IPS DF 6.9 (cell line): ENCODE measurements at regions not wholly inside any gene's neighbourhood (a gene's known extent, or its start where the extent isn't known, plus 50 kb on each side); places are given as distances from the start of the nearest gene placed in this dataset.
A peak's percentile ranks its signal among the peaks of the same experiment; 100 is the strongest.

Experiments
- DNase-seq: peaks from one replicate; pipeline ENCODE4 v3.0.0-alpha.2; 2013; ENCODE audit warnings: low read depth, low spot score
- H3K27ac ChIP-seq: one replicate; pipeline ENCODE4 v1.5.1; 2013; ENCODE audit warnings: low read length, control low read depth
- H3K27me3 ChIP-seq: 2 replicates; pipeline ENCODE4 v1.6.1; 2013; ENCODE audit warnings: mild to moderate bottlenecking, low read length; ENCODE audit not compliant: control insufficient read depth, insufficient read depth
- H3K36me3 ChIP-seq: 2 replicates; pipeline ENCODE4 v1.6.1; 2013; ENCODE audit warnings: low read length; ENCODE audit not compliant: control insufficient read depth, insufficient read depth
- H3K4me1 ChIP-seq: 2 replicates; pipeline ENCODE4 v1.6.1; 2013; ENCODE audit warnings: low read length; ENCODE audit not compliant: control insufficient read depth, insufficient read depth
- H3K4me3 ChIP-seq: 2 replicates; pipeline ENCODE4 v1.5.1; 2013; ENCODE audit warnings: mild to moderate bottlenecking, low read length
- H3K9me3 ChIP-seq: 2 replicates; pipeline ENCODE4 v1.6.1; 2013; ENCODE audit warnings: low read length, inconsistent platforms; ENCODE audit not compliant: control insufficient read depth, insufficient read depth
- WGBS: extraction: QIAGEN DNeasy Blood & Tissue Kit; methylation state at CpG from one replicate; pipeline ENCODE4 v1.1.7; 2013; ENCODE audit warnings: mixed read lengths, missing lambda C conversion rate; ENCODE audit not compliant: insufficient read length, insufficient coverage; 5-methylcytosine and 5-hydroxymethylcytosine counted together

- WGBS: no CpG with 5 or more reads among the region's 9 CpGs
- DNase-seq: no peak
- no peaks in the 10 kb centered on the region for H3K9me3 ChIP-seq
- H3K27ac ChIP-seq: no peak overlapping the region
- no peaks in the 10 kb centered on the region for H3K36me3 ChIP-seq
- no peaks in the 10 kb centered on the region; the same call in 1 of the 2 replicates for H3K4me1 ChIP-seq
- no peak overlapping the region for H3K4me3 ChIP-seq
- H3K27me3 ChIP-seq: no peaks in the 10 kb centered on the region
Measured at GRCh38 chr3:161852744-161853143, 356.1 kb downstream of the OTOL1 start.

- no CpG with 5 or more reads among the region's 7 CpGs for WGBS
- Histone ChIP-seq H3K4me3 (no peak overlapping the region), H3K27me3 (no peaks in the 10 kb centered on the region), H3K36me3 (no peaks in the 10 kb centered on the region), H3K4me1 (no peaks in the 10 kb centered on the region; the same call in 1 of the 2 replicates), H3K9me3 (no peaks in the 10 kb centered on the region), H3K27ac (no peak overlapping the region)
- peak; percentile 29 for DNase-seq
Measured at GRCh38 chr3:161854232-161854771, 357.7 kb downstream of the OTOL1 start.

- no CpG with 5 or more reads among the region's 4 CpGs for WGBS
- Histone ChIP-seq H3K4me1 (no peaks in the 10 kb centered on the region), H3K36me3 (no peaks in the 10 kb centered on the region), H3K9me3 (no peaks in the 10 kb centered on the region), H3K4me3 (no peak overlapping the region), H3K27ac (no peak overlapping the region), H3K27me3 (no peaks in the 10 kb centered on the region)
- DNase-seq: no peak
Measured at GRCh38 chr3:161859057-161859456, 362.4 kb downstream of the OTOL1 start.

- H3K36me3 ChIP-seq: no peaks in the 10 kb centered on the region
- H3K27me3 ChIP-seq: no peaks in the 10 kb centered on the region
- no peaks in the 10 kb centered on the region for H3K9me3 ChIP-seq
- no CpG with 5 or more reads among the region's 4 CpGs for WGBS
- H3K4me1 ChIP-seq: no peaks in the 10 kb centered on the region
- DNase-seq: no peak
- H3K4me3 ChIP-seq: no peak overlapping the region
- H3K27ac ChIP-seq: no peak overlapping the region
Measured at GRCh38 chr3:161859865-161860450, 363.4 kb downstream of the OTOL1 start.

GRCh38 chr3:161863775-161864174 lies 367.2 kb downstream of the OTOL1 start:
- H3K9me3 ChIP-seq: no peaks in the 10 kb centered on the region
- no peak overlapping the region for H3K27ac ChIP-seq
- H3K4me1 ChIP-seq: no peaks in the 10 kb centered on the region
- no peaks in the 10 kb centered on the region for H3K27me3 ChIP-seq
- DNase-seq: no peak
- H3K4me3 ChIP-seq: no peak overlapping the region
- H3K36me3 ChIP-seq: no peaks in the 10 kb centered on the region
- WGBS: no CpG with 5 or more reads among the region's 1 CpG

- Histone ChIP-seq H3K4me3 (no peak overlapping the region), H3K27ac (no peak overlapping the region), H3K4me1 (no peaks in the 10 kb centered on the region), H3K9me3 (no peaks in the 10 kb centered on the region), H3K36me3 (no peaks in the 10 kb centered on the region), H3K27me3 (no peaks in the 10 kb centered on the region)
- no peak for DNase-seq
- WGBS: no CpG with 5 or more reads among the region's 1 CpG
Measured at GRCh38 chr3:161866176-161866575, 369.6 kb downstream of the OTOL1 start.

- no peak overlapping the region for H3K4me3 ChIP-seq
- no peak overlapping the region for H3K27ac ChIP-seq
- H3K27me3 ChIP-seq: no peaks in the 10 kb centered on the region
- no peaks in the 10 kb centered on the region for H3K4me1 ChIP-seq
- WGBS: no CpG with 5 or more reads among the region's 1 CpG
- H3K9me3 ChIP-seq: no peaks in the 10 kb centered on the region
- H3K36me3 ChIP-seq: no peaks in the 10 kb centered on the region
- DNase-seq: no peak
Measured at GRCh38 chr3:161875483-161875882, 378.9 kb downstream of the OTOL1 start.

- H3K4me1 ChIP-seq: no peaks in the 10 kb centered on the region
- H3K27ac ChIP-seq: no peak overlapping the region
- no peaks in the 10 kb centered on the region; the same call in 1 of the 2 replicates for H3K9me3 ChIP-seq
- DNase-seq: no peak
- no CpG with 5 or more reads among the region's 1 CpG for WGBS
- H3K36me3 ChIP-seq: no peaks in the 10 kb centered on the region
- H3K4me3 ChIP-seq: no peak overlapping the region
- no peaks in the 10 kb centered on the region for H3K27me3 ChIP-seq
Measured at GRCh38 chr3:161879470-161879869, 382.9 kb downstream of the OTOL1 start.

- peaks cover 1% of the 10 kb centered on the region for H3K9me3 ChIP-seq
- no peak overlapping the region for H3K4me3 ChIP-seq
- no peak overlapping the region for H3K27ac ChIP-seq
- H3K36me3 ChIP-seq: no peaks in the 10 kb centered on the region
- DNase-seq: no peak
- H3K27me3 ChIP-seq: no peaks in the 10 kb centered on the region
- WGBS: 100% methylated on average over 1 of the region's 5 CpGs
- H3K4me1 ChIP-seq: no peaks in the 10 kb centered on the region
Measured at GRCh38 chr3:161884830-161885229, 388.2 kb downstream of the OTOL1 start.

- H3K4me3 ChIP-seq: no peak overlapping the region
- no CpG with 5 or more reads among the region's 2 CpGs for WGBS
- DNase-seq: no peak
- H3K36me3 ChIP-seq: no peaks in the 10 kb centered on the region
- no peaks in the 10 kb centered on the region for H3K9me3 ChIP-seq
- H3K27me3 ChIP-seq: no peaks in the 10 kb centered on the region
- H3K4me1 ChIP-seq: no peaks in the 10 kb centered on the region
- H3K27ac ChIP-seq: no peak overlapping the region
Measured at GRCh38 chr3:161890147-161890625, 393.6 kb downstream of the OTOL1 start.

- no peaks in the 10 kb centered on the region for H3K27me3 ChIP-seq
- H3K4me3 ChIP-seq: no peak overlapping the region
- H3K4me1 ChIP-seq: no peaks in the 10 kb centered on the region
- H3K36me3 ChIP-seq: no peaks in the 10 kb centered on the region
- no CpG with 5 or more reads among the region's 1 CpG for WGBS
- no peak overlapping the region for H3K27ac ChIP-seq
- DNase-seq: no peak
- no peaks in the 10 kb centered on the region for H3K9me3 ChIP-seq
Measured at GRCh38 chr3:161893972-161894371, 397.4 kb downstream of the OTOL1 start.
